ENCODE measurements at regions not wholly inside any gene's neighbourhood (a gene's known extent, or its start where the extent isn't known, plus 50 kb on each side); places are given as distances from the start of the nearest gene placed in this dataset.

DNA sequence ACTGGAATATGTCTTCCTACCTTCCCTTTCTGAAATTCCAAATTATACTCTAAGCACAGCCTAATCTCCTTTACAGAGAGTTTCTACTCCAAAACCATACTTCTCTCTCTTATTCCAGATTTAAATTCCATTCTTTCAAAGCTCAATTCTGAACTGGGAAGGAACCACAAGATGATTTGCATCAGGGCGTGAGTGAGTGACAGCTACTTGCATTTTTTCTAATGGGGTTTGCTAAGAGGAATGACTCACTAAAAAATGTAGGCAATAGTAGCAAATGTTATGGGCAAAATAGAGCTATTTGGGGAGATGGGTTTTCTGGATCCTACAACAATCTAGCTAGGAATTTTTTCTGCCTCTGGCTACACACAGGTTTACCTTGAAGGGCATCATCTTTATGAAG is 244.6 kb upstream of the PSMD7 start:
- no peak for TF ChIP-seq POLR2A (IDR thresholded peaks at IDR 0.05)
- TF ChIP-seq, protein P1, sequence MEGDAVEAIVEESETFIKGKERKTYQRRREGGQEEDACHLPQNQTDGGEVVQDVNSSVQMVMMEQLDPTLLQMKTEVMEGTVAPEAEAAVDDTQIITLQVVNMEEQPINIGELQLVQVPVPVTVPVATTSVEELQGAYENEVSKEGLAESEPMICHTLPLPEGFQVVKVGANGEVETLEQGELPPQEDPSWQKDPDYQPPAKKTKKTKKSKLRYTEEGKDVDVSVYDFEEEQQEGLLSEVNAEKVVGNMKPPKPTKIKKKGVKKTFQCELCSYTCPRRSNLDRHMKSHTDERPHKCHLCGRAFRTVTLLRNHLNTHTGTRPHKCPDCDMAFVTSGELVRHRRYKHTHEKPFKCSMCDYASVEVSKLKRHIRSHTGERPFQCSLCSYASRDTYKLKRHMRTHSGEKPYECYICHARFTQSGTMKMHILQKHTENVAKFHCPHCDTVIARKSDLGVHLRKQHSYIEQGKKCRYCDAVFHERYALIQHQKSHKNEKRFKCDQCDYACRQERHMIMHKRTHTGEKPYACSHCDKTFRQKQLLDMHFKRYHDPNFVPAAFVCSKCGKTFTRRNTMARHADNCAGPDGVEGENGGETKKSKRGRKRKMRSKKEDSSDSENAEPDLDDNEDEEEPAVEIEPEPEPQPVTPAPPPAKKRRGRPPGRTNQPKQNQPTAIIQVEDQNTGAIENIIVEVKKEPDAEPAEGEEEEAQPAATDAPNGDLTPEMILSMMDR (IDR thresholded peaks at IDR 0.05) = no peak
- H3K27me3 ChIP-seq = no peaks in the 10 kb centered on the region
- no peak for DNase-seq

DNA sequence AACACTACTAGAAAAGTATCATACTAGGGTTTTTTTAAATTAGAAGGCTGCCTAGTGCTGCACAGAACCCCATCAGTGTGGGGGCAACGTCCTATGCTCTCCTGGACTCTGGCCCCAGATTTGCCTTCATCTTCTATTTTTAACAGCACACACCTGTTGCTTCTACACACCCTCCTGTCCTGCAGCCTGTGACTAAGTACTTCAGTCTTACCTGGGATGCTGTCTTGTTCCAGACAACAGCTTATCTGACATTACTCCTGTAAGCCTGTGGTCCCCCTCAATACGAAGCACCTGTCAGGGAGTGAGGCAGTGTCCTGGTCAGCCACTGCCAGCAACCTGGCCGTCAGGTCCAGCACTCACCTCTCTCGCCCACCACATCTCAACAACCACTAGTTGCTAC is 247.6 kb upstream of the PSMD7 start:
- no peaks in the 10 kb centered on the region for H3K9me3 ChIP-seq
- no peaks in the 10 kb centered on the region for H3K36me3 ChIP-seq
- no peaks in the 10 kb centered on the region for H3K4me1 ChIP-seq
- H3K27me3 ChIP-seq = no peaks in the 10 kb centered on the region
- H3K4me3 ChIP-seq = no peak overlapping the region
- TF ChIP-seq, protein P1 (IDR thresholded peaks at IDR 0.05) = no peak
- no peak for DNase-seq
- H3K27ac ChIP-seq = no peak overlapping the region

More for the DNA sequence above, 244.6 kb upstream of the PSMD7 start:
- Histone ChIP-seq H3K4me3 (no peak overlapping the region), H3K4me1 (no peaks in the 10 kb centered on the region), H3K27ac (no peak overlapping the region), H3K9me3 (no peaks in the 10 kb centered on the region), H3K36me3 (no peaks in the 10 kb centered on the region)

DNA sequence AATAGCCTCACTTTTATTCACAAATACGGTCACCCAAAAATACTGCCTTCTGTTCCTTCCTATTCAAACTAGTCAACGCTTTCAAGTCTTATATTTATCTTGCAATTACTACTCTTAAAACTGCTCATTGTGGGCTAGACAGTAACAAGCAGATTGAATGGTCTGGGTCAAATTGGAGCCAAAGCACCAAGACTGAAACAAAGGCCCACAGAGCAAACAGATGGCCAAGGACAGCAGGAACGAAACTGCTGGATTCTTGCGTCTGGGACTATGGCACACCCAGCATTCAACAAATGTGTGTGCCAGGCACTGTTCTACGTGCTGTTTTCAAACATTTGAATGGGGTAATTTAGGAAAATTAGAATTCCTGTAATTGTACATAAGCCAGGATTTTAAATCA is 250.1 kb upstream of the PSMD7 start:
- Histone ChIP-seq H3K27ac (no peak overlapping the region), H3K36me3 (no peaks in the 10 kb centered on the region), H3K4me1 (no peaks in the 10 kb centered on the region), H3K9me3 (no peaks in the 10 kb centered on the region), H3K27me3 (no peaks in the 10 kb centered on the region), H3K4me3 (no peak overlapping the region)
- DNase-seq = no peak
- no peak for TF ChIP-seq POLR2A (IDR thresholded peaks at IDR 0.05)
- TF ChIP-seq, protein P1 (IDR thresholded peaks at IDR 0.05) = no peak

DNA sequence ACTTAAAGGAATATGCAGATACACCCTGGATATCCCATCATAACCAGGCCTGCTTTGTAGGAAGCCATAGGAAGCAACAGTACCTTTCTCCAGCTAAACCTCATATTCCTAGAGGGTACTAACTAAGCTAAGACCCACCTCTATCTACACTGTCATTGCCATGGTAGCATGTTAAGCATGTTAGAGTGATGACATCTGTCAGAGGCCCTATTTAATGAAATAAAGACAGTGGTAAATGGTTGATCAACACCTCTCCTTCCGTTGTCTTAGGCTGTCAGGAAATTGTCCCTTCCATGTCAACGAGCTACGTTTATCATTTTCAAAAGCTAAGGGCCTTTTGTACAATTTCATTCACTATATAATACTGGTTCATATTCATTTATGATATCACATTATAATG is 251.1 kb upstream of the PSMD7 start:
- H3K9me3 ChIP-seq = no peaks in the 10 kb centered on the region
- H3K27me3 ChIP-seq = no peaks in the 10 kb centered on the region
- H3K36me3 ChIP-seq = no peaks in the 10 kb centered on the region
- DNase-seq = no peak
- H3K27ac ChIP-seq = no peak overlapping the region
- TF ChIP-seq POLR2A (IDR thresholded peaks at IDR 0.05) = no peak
- TF ChIP-seq, protein P1 (IDR thresholded peaks at IDR 0.05) = no peak
- H3K4me1 ChIP-seq = no peaks in the 10 kb centered on the region
- H3K4me3 ChIP-seq = no peak overlapping the region

DNA sequence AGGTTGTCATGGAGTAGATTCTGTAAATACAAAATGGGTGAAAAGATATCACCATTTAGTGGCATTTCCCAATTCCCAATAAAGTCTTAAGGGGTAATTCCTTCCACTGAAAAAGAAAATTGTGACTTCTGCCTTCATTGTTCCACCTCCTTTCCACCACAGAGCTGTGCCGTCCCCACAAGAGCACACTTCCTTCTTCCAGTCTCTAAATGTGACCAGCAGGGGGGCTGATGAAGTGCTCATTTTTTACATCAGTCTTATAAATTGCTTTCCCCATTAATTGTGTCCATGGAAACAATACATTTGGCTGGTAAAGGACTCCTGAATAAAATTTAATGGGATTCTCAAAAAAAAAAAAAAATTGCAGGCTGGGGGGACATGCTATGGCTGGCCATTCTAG is 260.8 kb upstream of the PSMD7 start:
- no peaks in the 10 kb centered on the region for H3K4me1 ChIP-seq
- no peaks in the 10 kb centered on the region for H3K9me3 ChIP-seq
- no peak for DNase-seq
- no peaks in the 10 kb centered on the region for H3K36me3 ChIP-seq
- no peak overlapping the region for H3K27ac ChIP-seq
- no peak for TF ChIP-seq POLR2A (IDR thresholded peaks at IDR 0.05)
- TF ChIP-seq, protein P1 (IDR thresholded peaks at IDR 0.05) = no peak
- H3K27me3 ChIP-seq = no peaks in the 10 kb centered on the region
- H3K4me3 ChIP-seq = no peak overlapping the region

DNA sequence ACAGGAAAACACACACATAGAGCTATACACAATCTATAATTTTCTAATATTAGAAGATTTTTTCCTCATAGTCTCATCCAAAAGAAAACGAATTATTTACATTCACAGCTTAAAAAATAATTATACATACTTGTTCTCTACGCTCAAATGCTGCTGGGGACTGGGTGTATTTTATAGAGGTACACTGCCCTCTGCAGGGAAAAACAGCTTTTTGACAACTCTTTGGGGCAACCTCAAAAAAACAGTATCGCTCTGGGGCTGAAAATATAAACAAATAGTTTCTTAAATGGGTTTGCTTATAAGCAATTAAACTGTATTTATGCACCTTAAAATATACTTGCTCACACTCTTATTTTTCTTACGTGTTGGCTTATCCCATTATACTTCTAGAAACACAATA is 261.8 kb upstream of the PSMD7 start:
- Histone ChIP-seq H3K4me3 (no peak overlapping the region), H3K27ac (no peak overlapping the region), H3K36me3 (no peaks in the 10 kb centered on the region), H3K4me1 (no peaks in the 10 kb centered on the region), H3K27me3 (no peaks in the 10 kb centered on the region), H3K9me3 (no peaks in the 10 kb centered on the region)
- DNase-seq = no peak
- TF ChIP-seq, protein P1 (IDR thresholded peaks at IDR 0.05) = peak in 2 of 6 experiments; percentile 10
- no peak for TF ChIP-seq POLR2A (IDR thresholded peaks at IDR 0.05)
